ENCODE measurements at regions not wholly inside any gene's neighbourhood (a gene's known extent, or its start where the extent isn't known, plus 50 kb on each side); places are given as distances from the start of the nearest gene placed in this dataset.
"Not testable (repeated sequence)": the region's sequence is repeated elsewhere in the genome, so short reads cannot be mapped to it uniquely, and the experiment has no call there.

DNA sequence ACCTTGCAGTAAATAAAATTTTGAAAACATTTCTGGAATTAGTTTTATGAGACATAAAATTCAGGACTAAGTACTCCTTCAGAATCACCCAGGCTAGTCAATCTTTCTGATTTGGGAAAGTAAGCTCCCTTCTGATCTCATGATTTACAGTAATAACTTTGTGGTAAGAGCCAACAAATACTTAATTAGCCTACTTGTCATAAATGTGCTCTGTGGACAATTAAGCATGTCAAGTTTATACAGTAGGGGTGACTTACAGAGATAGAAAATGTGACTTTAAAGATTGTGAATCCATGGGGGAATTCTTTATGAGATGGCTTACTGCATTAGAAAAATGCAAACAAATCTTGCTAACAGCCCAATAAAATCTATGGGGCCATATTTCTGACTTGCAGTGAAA lies 616.9 kb upstream of the GHITM start:
- FAIRE-seq: peak; percentile 97

DNA sequence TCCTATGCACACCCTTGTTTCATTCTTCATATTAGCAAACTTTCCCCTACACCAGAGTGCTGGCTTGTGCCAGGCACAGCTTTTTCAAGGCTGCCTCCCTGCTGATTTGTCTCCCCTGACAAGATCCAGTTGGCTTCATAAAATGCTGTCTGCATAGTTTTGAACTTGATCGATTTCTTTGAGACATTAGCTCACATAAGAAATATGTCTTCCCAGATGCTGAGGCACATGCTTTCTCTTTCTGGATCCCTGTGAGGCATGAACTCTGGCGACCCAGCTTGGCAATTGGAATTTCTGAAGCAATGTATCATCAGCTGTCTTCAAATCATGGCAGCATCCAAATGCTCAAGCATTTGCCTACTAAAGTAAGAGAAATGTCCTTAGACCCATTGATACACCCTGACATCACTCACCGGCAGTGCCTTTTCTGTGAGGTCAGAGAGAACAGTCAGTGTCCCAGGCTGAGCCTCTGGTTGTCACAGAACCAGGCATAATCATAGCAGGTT lies 616.4 kb upstream of the GHITM start:
- no peak for FAIRE-seq

DNA sequence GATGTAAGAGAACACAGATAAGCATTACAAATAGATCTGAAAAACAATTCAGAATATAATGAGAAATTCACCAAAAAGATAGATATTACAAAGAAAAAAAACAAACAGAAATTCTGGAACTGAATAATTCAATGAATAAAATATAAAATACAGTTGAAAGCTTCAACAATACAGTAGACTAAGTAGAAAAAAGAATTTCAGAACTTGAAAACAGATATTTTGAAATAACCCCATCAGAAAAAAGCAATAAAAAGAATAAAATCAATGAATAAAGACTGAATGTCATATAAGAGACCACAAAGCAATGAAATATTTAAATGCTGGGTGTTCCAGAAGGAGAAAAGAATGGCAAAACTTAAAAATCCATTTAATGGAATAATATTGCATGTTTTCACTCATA lies 611.4 kb upstream of the GHITM start:
- FAIRE-seq: no peak

DNA sequence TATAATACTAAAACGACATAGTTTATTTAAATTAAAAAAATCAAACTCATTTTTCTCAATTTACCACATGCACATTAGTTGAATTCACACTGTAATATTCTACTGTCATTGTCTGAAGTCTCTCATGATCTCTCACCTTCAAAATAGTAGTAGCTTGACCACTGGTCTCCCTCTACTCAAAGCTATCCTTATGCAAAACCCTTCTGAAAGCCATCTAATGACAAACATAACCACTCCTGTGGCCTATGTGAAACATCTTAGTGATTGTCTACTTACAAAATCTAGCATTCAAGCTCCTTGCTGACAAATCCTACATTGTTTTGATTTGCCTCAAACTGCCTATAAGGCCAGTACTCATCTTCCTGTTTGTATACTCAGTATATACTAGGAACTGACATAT lies 606.0 kb upstream of the GHITM start:
- FAIRE-seq: no peak

DNA sequence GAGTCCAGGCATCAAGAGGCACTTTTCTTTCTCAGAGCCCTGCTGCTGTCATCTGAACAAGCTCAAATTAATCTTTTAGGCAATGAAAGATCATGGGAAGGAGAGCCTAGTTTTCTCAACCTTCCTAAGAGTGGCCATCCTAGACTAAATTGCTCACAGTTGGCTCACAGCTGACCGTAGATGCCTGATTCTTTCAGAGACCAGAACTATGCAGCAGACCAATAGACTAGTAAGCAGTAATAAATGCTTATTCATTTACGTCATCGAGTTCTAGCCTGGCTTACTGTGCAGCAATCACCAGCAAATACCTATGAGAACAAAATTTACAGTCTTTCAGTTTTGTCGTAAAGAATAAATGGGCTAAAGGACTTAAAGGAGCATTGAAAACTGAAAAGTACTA lies 602.9 kb upstream of the GHITM start:
- FAIRE-seq: no peak

DNA sequence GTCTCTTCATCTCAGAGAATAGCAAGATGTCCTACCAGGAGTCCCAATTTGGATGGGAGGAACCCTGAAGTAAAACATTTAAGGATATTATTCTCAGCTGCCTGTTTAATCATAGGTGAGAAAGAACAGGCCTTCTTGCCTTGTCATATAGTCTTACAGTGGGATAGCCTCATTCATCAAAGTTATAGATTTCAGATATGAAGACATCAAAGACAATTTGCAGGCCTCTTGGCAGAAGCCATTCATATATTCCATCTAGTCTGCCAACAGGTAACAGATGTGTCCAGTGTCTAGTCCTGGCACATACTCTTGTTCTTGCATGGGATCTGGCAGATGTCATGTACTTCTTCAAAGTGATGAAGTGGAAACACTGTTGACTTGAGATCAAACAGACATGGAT lies 601.3 kb upstream of the GHITM start:
- FAIRE-seq: no peak

DNA sequence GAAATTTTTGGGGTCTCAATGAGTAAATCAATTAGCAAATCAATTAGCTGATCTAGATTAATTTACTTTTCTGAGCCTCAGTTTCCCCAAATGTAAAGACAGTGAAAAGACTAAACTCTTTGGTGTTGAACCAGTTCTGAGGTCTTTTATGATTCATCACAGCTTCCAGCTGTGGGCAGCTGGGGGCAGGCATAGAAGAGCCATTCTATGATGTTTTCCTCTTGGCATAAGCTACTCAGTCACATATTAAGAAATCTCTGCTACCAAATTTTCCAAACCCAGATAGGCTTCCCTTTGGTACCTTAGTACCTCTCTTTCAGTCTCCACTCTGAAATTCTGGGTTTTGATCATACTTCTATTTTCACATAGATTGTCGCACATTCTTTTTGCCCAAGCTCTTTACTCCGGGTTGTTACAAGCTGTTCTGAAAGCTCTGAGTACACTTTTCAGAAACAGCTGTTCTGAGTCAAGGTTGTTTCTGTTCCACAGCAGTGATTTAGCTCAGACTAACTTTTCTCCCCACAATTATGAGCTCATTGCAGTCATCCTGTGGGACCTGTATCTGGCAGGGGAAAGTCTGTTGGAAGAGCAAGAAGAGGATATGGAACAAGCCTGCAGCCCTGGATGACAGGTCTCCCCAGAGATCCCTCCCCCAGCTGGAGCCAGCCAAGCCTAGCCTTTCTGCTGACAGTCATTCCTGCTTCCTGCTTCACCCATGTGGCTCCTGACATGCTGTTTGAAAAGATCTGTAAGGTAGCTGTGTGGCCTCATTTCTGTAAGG lies 599.6 kb upstream of the GHITM start:
- FAIRE-seq: no peak

DNA sequence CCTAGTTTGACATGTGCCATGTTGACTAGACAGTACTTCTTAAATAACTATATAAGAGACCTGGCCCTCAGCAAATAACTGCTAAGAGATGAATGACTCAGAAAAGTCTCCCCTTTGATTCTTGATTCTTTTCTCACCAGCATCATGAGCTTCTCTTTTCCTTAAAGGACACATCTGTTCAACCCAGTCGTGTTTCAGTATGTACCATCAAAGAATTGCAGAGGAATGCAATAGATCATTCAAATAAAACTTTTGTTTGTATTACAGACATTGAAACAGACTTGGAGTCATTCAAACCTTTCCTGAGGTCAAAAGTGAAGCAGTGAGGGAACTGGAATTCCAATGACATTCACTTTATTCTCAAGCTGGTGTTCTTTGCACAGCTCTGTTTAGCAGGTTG lies 598.3 kb upstream of the GHITM start:
- no peak for FAIRE-seq

DNA sequence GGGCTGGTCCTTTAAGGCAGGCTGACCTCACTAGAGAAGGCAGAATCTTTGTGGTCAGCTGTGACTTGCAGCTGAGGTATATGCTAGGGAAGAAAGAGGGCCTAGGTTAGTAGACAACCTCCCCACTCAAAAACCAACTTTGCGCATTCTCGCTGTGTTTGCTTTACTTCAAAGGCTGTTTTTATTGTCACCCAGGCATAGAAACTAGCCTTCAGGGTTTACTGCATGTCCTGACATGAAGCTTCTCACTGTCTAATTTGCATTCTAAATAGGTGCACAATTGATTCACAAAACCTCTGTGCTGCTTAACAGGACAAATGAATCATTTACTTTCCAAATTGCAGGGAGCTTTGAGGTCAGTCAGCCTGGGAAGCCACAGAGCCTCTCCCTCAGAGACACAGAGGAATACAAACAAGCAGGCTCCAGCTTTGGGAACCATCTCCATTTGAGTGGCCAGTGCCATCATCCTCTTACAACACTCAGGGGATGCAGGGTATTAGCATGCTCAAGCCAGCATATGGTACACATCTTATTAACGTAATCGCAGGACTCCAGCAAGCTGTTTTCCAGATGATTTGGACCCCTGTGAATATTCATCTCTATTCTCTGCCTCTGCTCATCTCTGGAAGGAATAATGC lies 596.4 kb upstream of the GHITM start:
- FAIRE-seq: no peak

DNA sequence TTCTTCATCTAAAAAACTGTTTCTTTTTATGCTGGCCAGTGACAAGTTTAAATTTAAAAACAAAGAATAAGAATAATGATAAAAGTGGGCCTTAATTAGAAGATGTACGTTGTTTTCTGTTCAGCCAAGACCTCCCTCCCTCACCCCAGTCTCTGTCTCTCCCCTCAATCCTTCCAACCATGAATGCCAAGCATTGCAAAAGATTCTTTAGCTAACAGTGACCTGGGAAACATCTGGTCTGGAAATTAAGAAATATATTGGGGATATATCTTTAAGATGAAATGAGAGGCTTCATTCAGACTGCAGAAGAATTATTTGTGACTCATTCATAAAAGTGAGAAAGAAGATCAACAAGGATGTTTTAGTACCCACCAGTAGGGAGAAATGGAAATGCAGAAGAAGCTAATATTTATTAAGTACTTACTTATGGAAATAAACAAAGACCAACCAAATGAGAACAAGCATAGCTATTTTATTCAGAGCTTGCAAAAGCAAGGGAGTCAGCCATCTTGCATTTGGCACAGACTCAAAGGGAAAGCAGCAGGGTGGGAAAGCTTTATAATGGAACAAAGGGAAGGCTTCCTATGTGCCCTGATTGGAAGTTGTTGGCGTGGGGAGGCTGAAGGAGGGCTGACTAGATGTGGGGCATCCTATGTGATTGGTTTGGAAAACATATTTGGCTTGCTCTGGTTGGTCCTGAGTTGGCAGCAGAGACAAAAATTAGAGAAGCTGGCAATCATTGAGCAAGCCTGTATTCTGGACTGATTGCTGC lies 595.4 kb upstream of the GHITM start:
- no peak for FAIRE-seq

DNA sequence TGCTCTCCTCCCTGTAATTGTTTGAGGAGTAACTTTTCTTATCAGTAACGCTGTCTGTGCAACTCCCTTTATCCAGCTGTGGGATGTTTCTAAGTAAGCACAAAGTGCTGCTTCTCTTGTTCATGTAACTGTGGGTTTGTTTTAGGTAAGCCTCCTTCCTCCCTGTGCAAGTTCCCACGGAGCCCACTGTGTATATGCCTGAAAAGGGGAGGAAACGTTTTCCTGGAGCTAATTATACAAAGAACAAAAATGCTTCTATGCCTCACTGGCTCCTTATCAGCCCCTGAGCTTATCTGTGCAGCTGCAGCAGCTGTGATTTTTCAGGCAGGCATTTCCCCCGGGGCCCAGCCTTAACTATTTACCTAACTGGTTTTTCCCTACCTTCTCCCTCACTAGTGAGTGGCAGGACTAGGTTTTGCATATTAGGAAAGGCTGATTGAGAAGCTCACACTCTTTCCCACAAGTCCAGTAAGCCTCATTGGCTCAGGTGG lies 593.4 kb upstream of the GHITM start:
- no peak for FAIRE-seq

DNA sequence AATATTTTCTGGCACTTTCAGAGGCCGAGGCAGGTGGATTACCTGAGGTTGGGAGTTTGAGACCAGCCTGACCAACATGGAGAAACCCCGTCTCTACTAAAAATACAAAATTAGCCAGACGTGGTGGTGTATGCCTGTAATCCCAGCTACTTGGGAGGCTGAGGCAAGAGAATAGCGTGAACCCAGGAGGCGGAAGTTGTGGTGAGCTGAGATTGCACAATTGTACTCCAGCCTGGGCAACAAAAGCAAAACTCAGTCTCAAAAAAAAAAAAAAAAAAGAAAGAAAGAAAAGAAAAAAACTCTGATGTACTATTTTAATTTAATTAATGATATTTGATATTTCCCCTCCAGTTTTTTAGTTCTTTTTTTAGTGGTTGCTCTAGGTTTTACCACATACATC lies 588.1 kb upstream of the GHITM start:
- FAIRE-seq: not testable (repeated sequence)

DNA sequence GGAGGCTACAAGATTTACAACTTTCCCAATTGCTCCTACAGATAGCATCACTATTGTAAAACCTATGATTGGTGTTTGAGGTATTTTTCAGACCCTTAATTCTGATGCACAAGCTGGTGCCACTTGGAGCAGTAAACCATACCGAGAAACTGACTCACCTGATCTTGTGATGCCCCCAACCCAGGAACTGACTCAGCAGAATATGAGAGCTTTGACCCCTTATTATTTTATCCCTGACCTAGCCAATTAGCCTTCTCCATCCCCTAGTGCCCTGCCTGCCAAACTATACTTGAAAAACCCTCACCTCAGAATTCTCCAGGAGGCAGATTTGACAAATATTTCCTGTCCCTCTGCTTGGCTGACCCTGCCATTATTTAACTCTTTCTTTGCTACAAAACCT lies 585.9 kb upstream of the GHITM start:
- FAIRE-seq: no peak

DNA sequence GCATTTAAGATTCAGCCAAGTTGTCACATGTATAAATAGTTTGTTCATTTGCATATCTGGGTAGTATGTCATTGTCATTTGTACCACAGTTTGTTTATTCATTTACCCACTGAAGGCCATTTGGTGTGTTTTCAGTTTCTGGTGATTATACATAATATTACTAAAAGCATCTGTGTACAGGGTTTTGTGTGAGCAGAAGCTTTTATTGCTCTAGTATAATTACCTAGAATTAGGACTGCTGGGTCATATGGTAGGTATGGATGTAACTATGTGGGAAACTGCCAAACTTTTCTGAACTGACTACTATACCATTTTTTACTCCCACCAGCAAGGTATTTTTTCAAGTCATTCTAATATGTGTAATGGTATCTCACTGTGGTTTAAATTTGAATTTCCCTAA lies 584.0 kb upstream of the GHITM start:
- FAIRE-seq: no peak

DNA sequence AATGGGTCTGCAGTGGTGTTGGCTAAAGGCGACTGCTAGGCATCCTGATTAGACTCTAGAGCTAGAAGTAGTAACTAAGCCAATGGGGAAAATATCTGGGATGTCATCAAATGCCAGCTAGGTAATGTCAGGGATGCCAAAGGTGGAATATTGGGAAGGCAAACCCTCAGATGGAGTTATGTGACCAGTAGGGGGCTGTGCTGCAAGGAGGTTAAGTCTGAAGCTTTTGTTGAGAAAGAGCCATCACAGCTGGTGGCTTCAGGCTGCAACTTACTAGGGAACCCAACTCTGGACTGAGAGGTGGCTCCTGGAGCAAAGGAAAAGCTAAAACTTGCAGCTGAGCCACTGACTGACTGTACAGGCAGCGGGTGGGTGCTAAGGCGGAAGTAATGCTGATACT lies 576.9 kb upstream of the GHITM start:
- FAIRE-seq: no peak

DNA sequence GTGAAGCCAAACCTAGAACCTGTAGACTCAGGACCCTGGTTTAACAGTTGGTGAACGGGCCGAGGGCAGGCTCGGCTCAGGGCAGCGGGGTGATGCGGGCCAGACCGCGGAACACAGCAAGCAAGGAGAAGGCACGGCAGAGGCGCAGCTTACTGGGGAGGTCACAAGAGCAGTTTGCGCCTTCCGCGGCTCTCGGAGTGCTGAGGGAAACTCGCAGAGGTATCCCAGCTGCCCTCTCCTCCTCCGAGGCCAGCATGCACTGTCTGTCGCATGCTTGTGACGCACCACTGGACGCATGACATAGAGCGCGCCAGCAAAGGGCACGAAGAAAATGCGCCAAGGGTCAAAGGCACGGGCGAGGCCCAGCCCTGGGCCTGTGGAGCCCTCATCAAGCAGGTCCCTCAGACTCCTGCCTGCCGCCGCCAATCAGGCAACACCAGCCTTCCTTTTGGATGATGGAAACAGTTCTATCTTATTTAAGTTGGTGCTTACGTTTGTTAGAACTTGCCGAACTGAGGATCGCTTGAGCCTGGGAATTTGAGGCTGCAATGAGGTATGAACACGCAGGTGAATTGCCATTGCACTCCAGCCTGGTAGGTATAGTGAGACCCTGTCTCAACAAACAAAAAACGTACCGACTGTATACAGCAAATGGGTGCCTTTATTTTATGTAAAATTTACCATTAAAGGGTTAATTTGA lies 574.3 kb upstream of the GHITM start:
- FAIRE-seq: no peak

DNA sequence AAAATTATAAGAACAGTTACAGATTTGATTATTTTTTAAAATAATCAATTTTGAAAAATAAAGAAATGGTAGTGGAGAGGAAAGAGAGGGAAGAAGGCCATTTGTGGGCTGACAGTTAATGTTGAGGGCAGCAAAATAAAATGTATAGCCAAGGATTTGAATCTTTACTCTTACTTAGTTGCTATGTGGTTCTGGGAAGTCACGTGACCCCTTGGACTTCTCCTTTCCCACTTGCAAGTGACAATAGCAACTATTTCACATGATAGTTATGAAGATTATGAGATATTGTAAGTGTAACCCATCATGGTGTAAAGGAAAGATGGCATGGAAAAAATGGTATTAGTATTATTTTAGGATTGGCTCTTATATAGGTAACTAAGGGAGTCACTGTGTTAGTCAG lies 567.3 kb upstream of the GHITM start:
- no peak for FAIRE-seq

DNA sequence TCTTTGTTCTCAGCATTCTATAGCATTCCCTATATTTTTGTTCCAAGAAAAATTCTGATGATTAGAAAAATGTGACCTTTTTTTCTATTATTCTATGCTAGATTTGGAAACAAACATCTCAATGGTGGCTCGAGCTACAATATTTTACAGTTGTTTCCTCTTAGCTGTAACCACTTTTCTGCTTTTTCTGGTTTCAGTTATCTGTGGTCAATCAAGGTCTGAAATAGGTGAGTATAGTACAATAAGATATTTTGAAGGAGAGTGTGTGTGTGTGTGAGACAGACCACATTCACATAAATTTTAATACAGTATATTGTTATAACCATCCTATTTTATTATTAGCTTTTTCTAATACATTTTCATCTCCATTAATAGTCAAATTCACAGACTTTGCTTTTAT lies 564.5 kb upstream of the GHITM start:
- no peak for FAIRE-seq

DNA sequence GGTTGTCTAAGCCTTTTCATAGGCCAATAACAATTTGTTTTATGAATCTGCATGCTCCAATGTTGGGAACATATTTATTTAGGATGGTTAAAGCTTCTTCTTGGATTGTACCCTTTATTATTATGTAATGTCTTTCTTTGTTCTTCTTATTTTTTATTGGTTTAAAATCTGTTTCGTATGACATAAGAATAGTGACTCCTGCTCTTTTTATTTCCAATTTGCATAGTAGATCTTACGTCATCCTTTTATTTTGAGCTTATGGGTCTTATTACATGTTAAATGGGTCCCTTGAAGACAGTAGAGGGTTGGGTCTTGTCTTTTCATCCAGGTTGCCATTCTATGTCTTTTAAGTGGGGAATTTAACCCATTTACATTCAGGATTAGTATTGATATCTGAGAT lies 561.9 kb upstream of the GHITM start:
- no peak for FAIRE-seq

DNA sequence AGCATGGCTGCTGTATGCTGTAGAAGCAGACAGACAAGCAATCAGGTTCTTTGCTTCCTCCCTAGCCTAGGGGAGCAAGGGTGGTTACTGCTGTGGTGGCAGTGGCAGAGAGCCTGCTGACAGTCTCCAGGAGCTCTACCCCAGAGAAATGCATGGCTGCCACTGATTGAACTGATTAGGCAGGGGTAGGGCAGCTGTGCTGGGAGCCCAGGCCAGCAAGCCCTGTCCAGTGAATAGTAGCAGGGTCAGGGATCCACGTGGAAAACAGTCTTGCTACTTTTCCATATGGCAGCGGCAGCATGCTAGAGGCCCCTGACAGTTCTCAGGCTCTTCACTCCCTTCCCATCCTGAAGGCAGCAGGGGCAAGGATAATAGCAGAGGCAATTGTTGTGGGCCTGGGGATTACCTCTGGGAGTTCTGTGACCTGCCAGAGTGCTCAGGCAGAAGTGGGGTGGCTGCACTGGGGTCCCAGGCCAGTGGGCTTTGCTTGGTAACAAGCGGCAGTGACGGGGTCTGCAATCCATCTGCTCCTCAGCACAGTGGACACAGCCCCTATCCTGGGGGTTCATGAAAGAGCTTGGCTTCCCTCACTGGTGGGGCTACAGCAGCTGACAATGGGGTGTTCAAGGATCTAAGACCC lies 558.8 kb upstream of the GHITM start:
- no peak for FAIRE-seq

DNA sequence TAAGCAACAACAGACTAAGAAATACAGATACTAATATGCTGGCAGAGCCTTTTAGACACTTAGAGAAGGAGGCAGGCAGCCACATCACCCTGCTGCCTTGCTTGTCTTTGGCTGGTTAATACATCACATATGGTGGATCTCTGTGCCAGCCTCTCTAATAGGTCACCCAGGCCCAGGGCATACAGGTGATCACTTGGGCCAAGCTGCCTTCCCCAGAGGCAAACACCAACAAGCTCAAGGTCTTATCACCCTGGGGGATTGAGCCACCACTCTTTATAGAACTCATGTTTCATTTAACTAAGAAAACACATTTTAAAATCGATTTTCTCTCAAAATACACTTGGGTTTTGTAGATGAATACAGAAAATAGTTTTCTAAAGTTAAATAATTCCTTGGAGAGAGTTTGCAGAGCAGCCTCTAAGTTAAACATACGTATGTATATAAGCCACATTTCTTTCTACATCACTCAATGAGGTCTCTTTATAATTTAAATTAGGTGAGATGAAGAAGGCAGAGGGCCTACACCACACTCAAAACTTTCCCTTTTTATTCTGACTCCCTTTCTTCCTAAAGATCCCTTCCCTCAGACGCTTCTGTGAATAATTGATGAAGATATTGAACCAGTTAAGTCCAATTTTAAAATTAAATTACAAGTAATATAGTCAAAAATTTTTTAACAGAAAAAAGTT lies 556.8 kb upstream of the GHITM start:
- no peak for FAIRE-seq

DNA sequence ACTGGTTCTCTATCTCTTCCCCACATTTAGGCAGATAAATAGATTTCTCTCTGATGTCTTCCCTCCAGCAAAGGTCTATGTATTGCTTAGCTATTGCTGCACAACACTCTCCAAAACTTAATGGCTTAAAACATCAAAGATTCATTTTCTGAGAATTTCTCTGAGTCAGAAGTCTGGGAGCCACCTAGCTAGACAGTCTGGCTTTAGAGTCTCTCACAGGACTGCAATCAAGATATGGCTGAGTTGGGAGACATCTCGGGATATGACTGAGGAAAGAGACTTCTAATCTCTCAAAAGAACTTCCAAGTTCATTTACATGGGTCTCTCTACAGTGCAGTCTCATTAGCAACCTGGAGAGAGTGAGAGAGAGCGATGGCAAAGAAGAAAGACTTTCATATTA lies 553.6 kb upstream of the GHITM start:
- FAIRE-seq: no peak
